ENCODE measurements at regions not wholly inside any gene's neighbourhood (a gene's known extent, or its start where the extent isn't known, plus 50 kb on each side); places are given as distances from the start of the nearest gene placed in this dataset.

DNA sequence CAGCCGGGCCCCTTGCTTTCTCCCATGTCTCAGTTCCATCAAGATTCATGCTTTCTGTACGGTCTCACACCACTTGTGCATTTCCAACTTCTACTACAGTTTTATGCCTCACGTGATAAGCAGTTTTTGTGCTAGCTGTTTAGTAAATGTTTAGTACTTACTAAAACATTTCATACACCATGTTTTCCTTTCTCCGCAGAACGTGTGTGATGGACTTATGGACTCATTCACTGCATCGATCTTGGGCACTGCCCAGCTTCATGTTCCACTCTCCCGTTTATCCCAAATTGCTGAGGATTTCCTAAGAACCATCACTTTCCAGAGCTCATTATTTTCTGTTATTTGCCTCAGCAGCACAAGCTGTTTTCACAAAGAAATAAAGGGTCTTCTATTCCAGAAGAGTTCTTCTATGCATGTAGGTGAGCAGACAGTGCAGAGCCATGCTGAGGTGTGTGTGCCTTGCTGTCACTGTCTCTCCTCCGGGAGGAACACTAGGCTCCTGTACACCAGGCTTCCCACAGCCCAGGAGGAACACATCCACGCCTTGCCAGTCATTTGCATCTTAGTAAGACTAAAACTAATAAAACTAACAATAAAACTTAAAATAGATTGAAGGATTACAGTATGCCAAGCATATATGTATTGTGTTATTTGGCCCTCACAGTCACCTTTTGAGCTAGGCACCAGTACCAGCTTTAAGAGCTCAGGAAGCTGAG lies 90.3 kb upstream of the EEA1 start:
- Mint-ChIP-seq H3K27me3 (no peaks in the 10 kb centered on the region), H3K9me3 (no peaks in the 10 kb centered on the region), H3K4me1 (no peaks in the 10 kb centered on the region), H3K36me3 (ENCODE audit: insufficient read depth) (peaks cover 1% of the 10 kb centered on the region), H3K27ac (ENCODE audit: low read depth) (no peak overlapping the region), H3K4me3 (no peak overlapping the region)
- no peak for DNase-seq (ENCODE audit: low spot score in 2 of 2)
- ATAC-seq (replicated peaks; ENCODE audit: extremely low read depth, poor library complexity, severe bottlenecking): no peak

GRCh38 chr12:93019975-93020630 lies 91.0 kb upstream of the EEA1 start:
- Mint-ChIP-seq H3K4me1 (no peaks in the 10 kb centered on the region), H3K27me3 (no peaks in the 10 kb centered on the region), H3K4me3 (no peak overlapping the region), H3K36me3 (ENCODE audit: insufficient read depth) (peaks cover 1% of the 10 kb centered on the region), H3K27ac (ENCODE audit: low read depth) (no peak overlapping the region), H3K9me3 (no peaks in the 10 kb centered on the region)
- DNase-seq (ENCODE audit: low spot score in 2 of 2) (no peak), ATAC-seq (replicated peaks; ENCODE audit: extremely low read depth, poor library complexity, severe bottlenecking) (no peak)

DNA sequence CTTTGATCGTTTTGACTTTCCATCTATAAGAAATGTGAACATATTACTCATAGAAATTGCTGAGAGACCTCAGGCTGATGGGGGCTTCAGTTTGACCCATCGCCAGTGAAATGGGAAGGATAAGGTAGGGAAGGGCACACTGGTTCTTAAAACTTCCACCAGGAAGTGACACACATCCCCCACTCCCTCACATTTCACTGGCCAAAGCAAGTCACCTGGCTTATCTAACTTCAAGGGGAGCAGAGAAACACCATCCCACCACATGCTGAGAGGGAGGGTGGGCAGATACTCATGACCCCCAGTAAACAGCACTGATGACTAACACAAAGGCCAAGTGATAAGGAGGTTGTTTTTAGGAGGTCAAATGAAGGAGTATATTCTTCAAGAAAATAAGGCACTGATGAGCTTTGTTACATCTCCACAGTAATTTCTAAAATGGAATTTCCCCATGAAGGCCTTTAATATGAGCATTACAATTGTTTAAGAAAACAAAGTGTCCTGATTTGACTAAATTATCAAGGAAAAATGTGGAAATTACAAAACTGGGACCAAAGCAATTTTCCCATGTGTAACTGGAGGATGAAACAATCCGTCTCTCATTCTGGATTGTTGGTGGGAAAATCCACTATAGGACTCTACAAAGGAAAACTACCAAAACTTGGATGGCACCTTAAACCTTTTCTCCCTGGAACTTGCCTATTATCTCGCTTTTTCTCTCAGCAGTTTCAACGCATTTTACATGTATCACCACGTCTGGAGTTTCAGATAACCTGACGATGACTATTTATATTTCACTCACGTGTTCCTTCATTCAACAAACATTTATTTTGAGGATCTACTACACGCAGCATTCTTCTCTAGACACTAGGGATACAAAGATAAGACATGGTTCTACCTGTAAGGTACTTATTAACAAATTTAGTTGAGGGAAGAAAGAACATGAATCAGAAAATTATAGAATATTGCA lies 91.8 kb upstream of the EEA1 start:
- no peak overlapping the region for H3K27ac Mint-ChIP-seq (ENCODE audit: low read depth)
- no peaks in the 10 kb centered on the region for H3K4me1 Mint-ChIP-seq
- DNase-seq (ENCODE audit: low spot score in 2 of 2) (no peak), ATAC-seq (replicated peaks; ENCODE audit: extremely low read depth, poor library complexity, severe bottlenecking) (no peak)
- H3K27me3 Mint-ChIP-seq: no peaks in the 10 kb centered on the region
- no peaks in the 10 kb centered on the region for H3K9me3 Mint-ChIP-seq
- H3K4me3 Mint-ChIP-seq: no peak overlapping the region
- peaks cover 1% of the 10 kb centered on the region for H3K36me3 Mint-ChIP-seq (ENCODE audit: insufficient read depth)

DNA sequence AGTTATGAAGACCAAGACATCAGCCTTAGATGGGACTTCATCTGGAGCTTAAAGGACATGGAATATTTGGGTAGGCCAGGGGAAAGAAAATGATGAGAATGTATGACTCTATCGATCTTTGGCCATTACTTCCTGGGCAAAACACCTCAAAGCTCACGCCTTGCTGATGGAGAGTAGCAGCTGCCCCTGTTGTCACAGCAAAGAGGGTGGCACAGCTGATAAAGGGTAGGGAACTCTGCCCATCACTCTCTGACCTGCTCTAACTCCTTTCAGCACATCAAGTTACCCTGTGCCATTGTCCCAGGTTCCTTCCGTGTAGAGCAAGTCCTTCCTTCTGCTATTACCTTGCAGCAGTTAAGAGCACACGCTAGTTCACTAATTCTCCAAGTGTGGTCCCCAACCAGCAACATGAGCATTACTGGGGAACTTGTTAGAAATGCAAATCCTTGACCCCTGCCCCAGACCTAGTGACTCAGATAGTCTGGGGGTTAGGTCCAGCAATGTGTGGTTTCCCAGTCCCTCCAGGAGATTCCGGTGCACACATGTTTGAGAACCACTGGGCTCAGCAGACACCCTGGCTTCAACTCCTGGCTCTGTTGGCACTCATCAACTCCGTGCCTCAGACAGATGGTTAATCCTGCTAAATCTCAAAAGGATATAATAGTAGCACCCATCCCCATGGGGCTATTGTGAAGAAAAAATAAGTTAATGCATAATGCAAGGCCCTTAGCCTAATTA lies 93.7 kb upstream of the EEA1 start:
- H3K4me1 Mint-ChIP-seq: no peaks in the 10 kb centered on the region
- no peak overlapping the region for H3K4me3 Mint-ChIP-seq
- H3K27ac Mint-ChIP-seq (ENCODE audit: low read depth): no peak overlapping the region
- H3K27me3 Mint-ChIP-seq: no peaks in the 10 kb centered on the region
- no peaks in the 10 kb centered on the region for H3K9me3 Mint-ChIP-seq
- ATAC-seq (replicated peaks; ENCODE audit: extremely low read depth, poor library complexity, severe bottlenecking) (no peak), DNase-seq (ENCODE audit: low spot score in 2 of 2) (no peak)
- H3K36me3 Mint-ChIP-seq (ENCODE audit: insufficient read depth): peaks cover 1% of the 10 kb centered on the region

DNA sequence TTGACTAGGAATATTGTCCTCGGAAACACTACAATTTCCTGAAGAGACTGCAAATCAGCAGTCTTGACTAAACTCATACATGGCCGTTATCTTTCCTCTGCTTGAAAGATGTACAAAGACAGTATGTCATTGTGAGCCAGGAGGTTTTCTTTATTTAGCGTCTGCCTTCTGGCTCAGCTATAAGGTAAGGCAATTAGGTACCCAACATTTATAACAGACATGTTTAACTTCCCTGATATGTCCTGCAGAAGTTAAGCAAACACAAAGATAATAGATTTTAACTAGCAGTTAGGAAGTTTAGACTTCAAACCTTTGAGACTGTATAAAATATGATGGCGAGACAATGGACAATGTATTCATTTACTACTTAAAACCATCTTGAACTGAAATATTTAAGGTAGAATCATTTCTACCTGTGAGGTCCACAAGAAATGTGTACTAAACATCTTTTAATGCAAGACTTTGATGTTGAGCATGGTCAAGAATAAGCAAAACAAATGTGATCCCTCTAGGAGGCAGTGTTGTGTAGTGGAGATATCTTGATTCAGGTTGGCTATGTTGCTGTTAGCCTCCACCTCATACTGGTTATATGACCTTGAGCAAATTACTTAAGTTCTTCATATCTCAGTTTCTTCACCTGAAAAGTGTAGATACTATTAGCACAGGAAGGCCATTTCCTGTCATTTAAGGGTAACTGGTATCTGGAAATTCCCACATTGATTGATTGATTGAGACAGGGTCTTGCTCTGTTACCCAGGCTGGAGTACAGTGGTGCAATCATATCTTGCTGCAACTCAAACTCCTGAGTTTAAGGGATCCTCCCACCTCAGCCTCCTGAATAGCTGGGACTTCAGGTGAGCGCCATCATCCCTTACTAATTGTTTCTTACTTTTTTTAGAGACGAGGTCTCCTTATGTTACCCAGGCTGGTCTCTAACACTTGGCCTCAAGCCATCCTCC lies 96.3 kb upstream of the EEA1 start:
- H3K27ac Mint-ChIP-seq (ENCODE audit: low read depth): no peak overlapping the region
- H3K9me3 Mint-ChIP-seq: no peaks in the 10 kb centered on the region
- no peaks in the 10 kb centered on the region for H3K27me3 Mint-ChIP-seq
- no peaks in the 10 kb centered on the region for H3K4me1 Mint-ChIP-seq
- H3K4me3 Mint-ChIP-seq: no peak overlapping the region
- DNase-seq (ENCODE audit: low spot score in 2 of 2) (no peak), ATAC-seq (replicated peaks; ENCODE audit: extremely low read depth, poor library complexity, severe bottlenecking) (no peak)
- H3K36me3 Mint-ChIP-seq (ENCODE audit: insufficient read depth): no peaks in the 10 kb centered on the region

DNA sequence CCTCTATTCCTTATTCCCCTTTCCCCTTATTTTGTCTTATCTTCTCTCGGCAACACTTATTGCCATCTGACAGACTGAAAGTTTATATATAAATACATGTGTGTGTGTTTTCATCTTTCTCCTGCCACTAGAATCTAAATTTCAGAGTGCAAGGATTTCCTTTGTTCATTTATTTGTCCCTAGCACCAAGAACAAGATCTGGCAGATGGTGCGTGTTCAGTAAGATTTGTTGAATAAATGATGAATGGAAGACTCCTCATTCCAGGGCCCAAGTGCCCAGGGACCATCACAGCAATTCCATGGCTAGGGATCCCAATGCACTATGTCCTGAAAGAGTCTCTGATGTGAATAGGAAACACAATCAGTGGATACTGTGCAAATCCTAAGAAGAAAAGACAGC lies 97.9 kb upstream of the EEA1 start:
- Mint-ChIP-seq H3K27me3 (peaks cover under 1% of the 10 kb centered on the region), H3K4me1 (no peaks in the 10 kb centered on the region), H3K36me3 (ENCODE audit: insufficient read depth) (no peaks in the 10 kb centered on the region), H3K9me3 (no peaks in the 10 kb centered on the region), H3K27ac (ENCODE audit: low read depth) (no peak overlapping the region), H3K4me3 (no peak overlapping the region)
- DNase-seq (ENCODE audit: low spot score in 2 of 2): no peak
- ATAC-seq (replicated peaks; ENCODE audit: extremely low read depth, poor library complexity, severe bottlenecking): no peak

- no peaks in the 10 kb centered on the region for H3K36me3 Mint-ChIP-seq (ENCODE audit: insufficient read depth)
These were observed 100.0 kb upstream of the EEA1 start for GRCh38 chr12:93029091-93029490.

GRCh38 chr12:93031028-93031427 lies 101.9 kb upstream of the EEA1 start:
- H3K27ac Mint-ChIP-seq (ENCODE audit: low read depth): no peak overlapping the region
- DNase-seq (ENCODE audit: low spot score in 2 of 2) (no peak), ATAC-seq (replicated peaks; ENCODE audit: extremely low read depth, poor library complexity, severe bottlenecking) (no peak)
- no peaks in the 10 kb centered on the region for H3K4me1 Mint-ChIP-seq
- H3K9me3 Mint-ChIP-seq: no peaks in the 10 kb centered on the region
- peaks cover 30% of the 10 kb centered on the region for H3K27me3 Mint-ChIP-seq
- H3K4me3 Mint-ChIP-seq: no peak overlapping the region
- no peaks in the 10 kb centered on the region for H3K36me3 Mint-ChIP-seq (ENCODE audit: insufficient read depth)

More at GRCh38 chr12:93029091-93029490, 100.0 kb upstream of the EEA1 start:
- DNase-seq (ENCODE audit: low spot score in 2 of 2) (no peak), ATAC-seq (replicated peaks; ENCODE audit: extremely low read depth, poor library complexity, severe bottlenecking) (no peak)
- Mint-ChIP-seq H3K27me3 (peaks cover 12% of the 10 kb centered on the region), H3K9me3 (no peaks in the 10 kb centered on the region), H3K4me3 (no peak overlapping the region), H3K27ac (ENCODE audit: low read depth) (no peak overlapping the region), H3K4me1 (no peaks in the 10 kb centered on the region)

GRCh38 chr12:93032758-93033157 lies 103.7 kb upstream of the EEA1 start:
- no peak overlapping the region for H3K27ac Mint-ChIP-seq (ENCODE audit: low read depth)
- ATAC-seq (replicated peaks; ENCODE audit: extremely low read depth, poor library complexity, severe bottlenecking) (no peak), DNase-seq (ENCODE audit: low spot score in 2 of 2) (no peak)
- H3K9me3 Mint-ChIP-seq: no peaks in the 10 kb centered on the region
- no peaks in the 10 kb centered on the region for H3K4me1 Mint-ChIP-seq
- no peak overlapping the region for H3K4me3 Mint-ChIP-seq
- peaks cover 42% of the 10 kb centered on the region for H3K27me3 Mint-ChIP-seq
- H3K36me3 Mint-ChIP-seq (ENCODE audit: insufficient read depth): no peaks in the 10 kb centered on the region

DNA sequence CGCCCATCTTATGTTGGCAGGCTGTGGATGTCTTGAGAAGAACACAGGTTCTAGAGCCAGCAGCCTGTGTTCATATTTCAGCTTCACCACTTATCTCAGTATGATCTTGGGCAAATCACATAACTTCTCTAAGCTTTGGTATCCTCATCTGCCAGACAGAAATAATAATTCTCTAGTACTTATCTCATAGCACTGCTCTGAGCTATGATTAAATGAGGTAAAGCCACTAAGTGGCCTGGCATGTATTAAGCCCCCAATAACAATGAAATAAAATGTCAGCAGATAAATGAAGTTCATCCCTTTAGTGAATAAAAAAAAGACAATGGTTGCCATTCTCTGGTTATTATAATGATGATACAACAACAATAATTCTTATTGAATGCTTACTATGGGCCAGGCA lies 104.9 kb upstream of the EEA1 start:
- no peak for ATAC-seq (replicated peaks; ENCODE audit: extremely low read depth, poor library complexity, severe bottlenecking)
- DNase-seq (ENCODE audit: low spot score in 2 of 2): no peak
- Mint-ChIP-seq H3K4me3 (no peak overlapping the region), H3K4me1 (no peaks in the 10 kb centered on the region), H3K27me3 (peaks cover 50% of the 10 kb centered on the region), H3K36me3 (ENCODE audit: insufficient read depth) (no peaks in the 10 kb centered on the region), H3K27ac (ENCODE audit: low read depth) (no peak overlapping the region), H3K9me3 (no peaks in the 10 kb centered on the region)

DNA sequence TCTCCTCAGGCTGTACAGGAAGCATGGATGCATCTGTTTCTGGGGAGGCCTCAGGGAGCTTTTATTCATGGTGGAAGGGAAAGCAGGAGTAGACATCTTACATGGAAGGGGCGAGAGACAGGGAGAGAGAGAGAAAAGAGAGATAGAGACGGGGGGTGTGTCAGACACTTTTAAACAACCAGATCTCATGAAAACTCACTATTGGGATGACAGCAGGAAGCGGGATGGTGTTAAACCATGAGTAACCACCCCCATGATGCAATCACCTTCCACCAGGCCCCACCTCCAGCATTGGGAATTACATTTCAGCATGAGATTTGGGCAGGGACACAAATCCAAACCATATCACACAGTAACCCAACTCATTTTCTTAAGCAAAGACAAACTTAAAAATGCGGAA lies 110.0 kb upstream of the EEA1 start:
- DNase-seq (ENCODE audit: low spot score in 2 of 2) (no peak), ATAC-seq (replicated peaks; ENCODE audit: extremely low read depth, poor library complexity, severe bottlenecking) (no peak)
- Mint-ChIP-seq H3K36me3 (ENCODE audit: insufficient read depth) (no peaks in the 10 kb centered on the region), H3K4me1 (no peaks in the 10 kb centered on the region), H3K4me3 (no peak overlapping the region), H3K27me3 (peaks cover 71% of the 10 kb centered on the region), H3K27ac (ENCODE audit: low read depth) (no peak overlapping the region), H3K9me3 (no peaks in the 10 kb centered on the region)

All from central memory CD8-positive, alpha-beta T cell (primary cell).